ENCODE measurements at regions not wholly inside any gene's neighbourhood (a gene's known extent, or its start where the extent isn't known, plus 50 kb on each side); places are given as distances from the start of the nearest gene placed in this dataset.

- Histone ChIP-seq H3K36me3 (ENCODE audit: control insufficient read depth in 2 of 3, insufficient read depth in 3 of 3, low read length in 3 of 3) (no peaks in the 10 kb centered on the region), H3K27me3 (ENCODE audit: control insufficient read depth, insufficient read depth, low read length) (no peaks in the 10 kb centered on the region), H3K9me3 (ENCODE audit: control insufficient read depth in 2 of 3, insufficient read depth in 1 of 3, low read length in 3 of 3) (no peaks in the 10 kb centered on the region), H3K4me1 (ENCODE audit: control insufficient read depth in 2 of 3, insufficient read depth in 2 of 3, low read depth in 1 of 3, low read length in 3 of 3) (no peaks in the 10 kb centered on the region), H3K27ac (ENCODE audit: low read depth in 2 of 2, low read length in 2 of 2) (no peak overlapping the region), H3K9ac (ENCODE audit: low read length in 3 of 3) (no peak overlapping the region), H3K4me3 (ENCODE audit: low read length in 3 of 3) (no peak overlapping the region)
- DNase-seq (no peak), FAIRE-seq (no peak)
- intact Hi-C loops (cut with DNase I), result no loop called here
- no peak for TF ChIP-seq CTCF (IDR thresholded peaks at IDR 0.05; ENCODE audit: borderline replicate concordance, extremely low read depth, insufficient read depth)
These were observed 294.9 kb upstream of the DEPDC1 start for GRCh38 chr1:68791800-68792199.

- Histone ChIP-seq H3K27me3 (ENCODE audit: control insufficient read depth, insufficient read depth, low read length) (no peaks in the 10 kb centered on the region), H3K27ac (ENCODE audit: low read depth in 2 of 2, low read length in 2 of 2) (no peak overlapping the region), H3K4me3 (ENCODE audit: low read length in 3 of 3) (no peak overlapping the region), H3K9me3 (ENCODE audit: control insufficient read depth in 2 of 3, insufficient read depth in 1 of 3, low read length in 3 of 3) (no peaks in the 10 kb centered on the region), H3K36me3 (ENCODE audit: control insufficient read depth in 2 of 3, insufficient read depth in 3 of 3, low read length in 3 of 3) (no peaks in the 10 kb centered on the region), H3K4me1 (ENCODE audit: control insufficient read depth in 2 of 3, insufficient read depth in 2 of 3, low read depth in 1 of 3, low read length in 3 of 3) (no peaks in the 10 kb centered on the region), H3K9ac (ENCODE audit: low read length in 3 of 3) (no peak overlapping the region)
- TF ChIP-seq CTCF (IDR thresholded peaks at IDR 0.05; ENCODE audit: borderline replicate concordance, extremely low read depth, insufficient read depth), result no peak
- intact Hi-C loops (cut with DNase I), result no loop called here
- DNase-seq (no peak), FAIRE-seq (no peak)
These were observed 299.1 kb upstream of the DEPDC1 start for GRCh38 chr1:68795956-68796355.

- no peak for FAIRE-seq
- no peaks in the 10 kb centered on the region for H3K36me3 ChIP-seq (ENCODE audit: control insufficient read depth in 2 of 3, insufficient read depth in 3 of 3, low read length in 3 of 3)
These were observed 300.0 kb upstream of the DEPDC1 start for GRCh38 chr1:68796888-68797287.

More at GRCh38 chr1:68796888-68797287, 300.0 kb upstream of the DEPDC1 start:
- DNase-seq, result no peak
- H3K27me3 ChIP-seq (ENCODE audit: control insufficient read depth, insufficient read depth, low read length), result no peaks in the 10 kb centered on the region
- H3K27ac ChIP-seq (ENCODE audit: low read depth in 2 of 2, low read length in 2 of 2), result no peak overlapping the region
- H3K4me3 ChIP-seq (ENCODE audit: low read length in 3 of 3), result no peak overlapping the region
- H3K4me1 ChIP-seq (ENCODE audit: control insufficient read depth in 2 of 3, insufficient read depth in 2 of 3, low read depth in 1 of 3, low read length in 3 of 3), result no peaks in the 10 kb centered on the region
- H3K9me3 ChIP-seq (ENCODE audit: control insufficient read depth in 2 of 3, insufficient read depth in 1 of 3, low read length in 3 of 3), result no peaks in the 10 kb centered on the region
- no peak overlapping the region for H3K9ac ChIP-seq (ENCODE audit: low read length in 3 of 3)
- TF ChIP-seq CTCF (IDR thresholded peaks at IDR 0.05; ENCODE audit: borderline replicate concordance, extremely low read depth, insufficient read depth), result no peak
- intact Hi-C loops (cut with DNase I), result no loop called here

All from kidney (tissue), 13 donors.